ENCODE measurements at regions not wholly inside any gene's neighbourhood (a gene's known extent, or its start where the extent isn't known, plus 50 kb on each side); places are given as distances from the start of the nearest gene placed in this dataset.
"Not testable (repeated sequence)": the region's sequence is repeated elsewhere in the genome, so short reads cannot be mapped to it uniquely, and the experiment has no call there.

DNA sequence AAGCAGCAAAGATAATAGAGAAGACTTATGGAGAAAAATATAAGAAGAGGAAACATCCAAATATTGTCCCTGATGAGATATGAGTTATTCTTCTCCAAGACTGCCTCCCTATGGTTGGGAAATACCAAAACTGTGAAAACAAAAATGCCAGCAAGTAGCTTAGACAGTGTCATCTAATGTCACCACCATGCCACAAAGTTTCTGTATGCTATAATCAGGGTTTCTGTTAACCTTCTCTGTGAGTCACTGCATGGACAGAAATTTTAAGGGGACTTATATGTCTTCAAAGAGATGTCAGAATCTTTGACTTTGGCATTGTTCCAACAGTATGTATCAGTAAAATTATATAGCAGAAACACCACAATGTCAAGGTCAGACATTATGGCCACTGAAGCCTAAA lies 222.6 kb downstream of the KDM5D start:
- DNase-seq = no peak

DNA sequence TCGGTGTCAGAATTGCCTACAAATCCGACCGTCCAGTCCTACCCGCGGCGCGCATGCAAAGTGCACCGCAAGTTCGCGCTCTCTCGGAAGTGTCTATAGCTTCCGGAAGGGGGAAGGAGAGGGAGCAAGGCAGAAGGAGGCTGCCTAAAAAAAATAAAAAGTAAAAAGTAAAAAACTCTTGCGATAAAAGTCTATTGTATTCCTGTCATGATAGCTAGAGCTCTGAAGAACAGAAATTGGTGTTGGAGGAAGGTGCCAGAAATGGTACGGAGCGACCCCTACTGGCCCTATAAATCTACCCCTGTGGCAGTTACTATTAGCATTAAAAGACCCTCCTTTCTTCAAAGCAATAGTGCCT lies 241.5 kb downstream of the KDM5D start:
- DNase-seq = no peak

DNA sequence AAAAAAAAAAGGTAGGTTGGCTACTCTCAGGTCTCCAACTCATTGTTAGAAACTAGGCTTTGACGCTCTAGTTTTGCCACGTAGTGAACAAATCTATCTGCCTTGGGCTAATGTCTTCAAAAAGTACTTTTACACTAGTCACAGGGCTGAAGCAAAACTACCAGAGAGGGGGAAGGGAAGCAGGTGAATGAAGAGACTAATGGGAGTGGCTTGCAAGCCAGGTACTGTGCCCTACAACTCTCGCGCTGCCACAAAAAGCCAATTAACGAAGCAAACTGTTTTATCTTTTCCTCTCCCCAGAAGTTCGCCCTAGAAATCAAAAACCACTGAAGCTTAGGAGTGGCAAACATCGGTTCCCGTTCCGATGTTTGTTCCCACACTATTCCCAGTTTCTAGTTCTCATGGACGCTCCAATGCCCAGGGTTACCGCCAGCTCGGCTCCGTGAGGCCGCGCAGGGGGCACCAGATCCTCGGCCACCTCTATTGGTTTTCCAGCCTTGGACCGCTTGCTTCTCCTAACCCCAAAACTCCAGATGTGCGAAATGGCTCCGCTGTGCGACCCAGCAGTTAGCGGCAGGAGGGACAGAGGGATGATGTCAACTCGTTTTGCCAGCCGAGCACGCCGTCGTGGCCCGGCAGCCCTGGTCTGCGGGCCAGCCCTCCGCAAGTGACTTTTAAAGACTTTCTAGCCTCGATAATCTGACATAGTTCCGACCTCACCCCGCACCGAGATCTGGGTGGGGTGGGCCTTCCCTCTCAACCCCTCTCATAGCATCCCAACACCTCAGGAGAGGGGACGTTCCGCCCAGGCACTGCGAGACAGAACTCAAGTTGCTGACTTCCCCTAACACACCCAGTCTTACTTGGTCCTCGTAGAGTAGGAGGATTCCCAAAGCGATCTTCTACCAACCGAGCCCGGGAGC lies 242.1 kb downstream of the KDM5D start:
- peak; percentile 3 for DNase-seq

DNA sequence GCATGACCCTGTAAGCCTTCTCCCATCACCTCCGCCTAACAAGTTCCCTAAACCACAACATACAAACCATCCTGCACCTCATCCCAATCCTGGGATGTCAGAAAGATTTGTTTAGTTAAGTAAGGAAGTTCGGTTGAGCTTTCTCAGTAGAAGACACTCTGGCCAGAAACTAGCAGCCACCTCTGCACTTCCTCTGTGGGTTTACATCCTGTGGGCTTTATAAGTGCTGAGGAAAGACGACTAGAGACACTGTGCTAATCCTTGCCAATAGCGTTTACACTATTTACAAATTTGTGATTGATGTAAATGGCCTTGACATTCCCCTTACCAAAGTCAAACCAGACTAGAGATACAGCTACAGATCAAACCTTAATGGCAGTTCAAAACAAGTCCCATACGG lies 246.0 kb downstream of the KDM5D start:
- DNase-seq = no peak

DNA sequence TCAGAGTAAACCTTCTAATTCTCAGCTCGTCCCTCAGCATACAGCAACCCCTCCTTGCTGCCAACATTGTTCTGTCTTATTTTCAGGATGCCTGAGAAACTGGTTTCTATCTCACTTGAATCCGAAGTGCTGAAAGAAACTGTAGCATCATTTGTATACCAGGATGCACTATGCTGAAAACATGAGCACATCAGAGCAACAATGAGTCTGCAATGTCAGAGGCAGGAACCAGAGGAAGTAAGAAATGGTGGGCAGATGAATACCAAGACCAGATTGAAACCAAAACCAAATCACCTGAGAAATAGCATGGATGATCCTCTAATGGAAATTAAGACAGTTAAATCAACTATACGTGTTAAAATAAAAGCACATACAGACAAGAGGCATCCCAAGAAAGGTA lies 257.0 kb downstream of the KDM5D start:
- DNase-seq = no peak

DNA sequence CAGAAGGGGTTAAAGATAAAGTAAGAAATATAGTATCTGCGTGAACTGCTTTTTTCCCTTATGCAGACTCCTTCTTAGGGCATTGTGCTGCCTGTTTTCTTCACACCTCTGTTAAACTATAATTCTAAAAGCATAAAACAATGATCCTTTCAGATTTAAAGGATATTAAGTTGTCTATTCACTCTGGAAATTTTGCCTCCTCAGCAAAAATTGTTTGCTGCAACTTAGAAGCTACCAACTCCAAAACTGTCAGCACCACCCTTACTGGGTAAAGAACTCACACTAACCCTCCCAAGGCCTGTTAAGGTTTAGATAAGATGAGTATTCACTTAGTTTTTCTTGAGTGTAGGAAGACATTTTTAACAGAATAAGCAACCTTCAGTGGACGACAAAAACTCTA lies 259.5 kb downstream of the KDM5D start:
- no peak for DNase-seq

DNA sequence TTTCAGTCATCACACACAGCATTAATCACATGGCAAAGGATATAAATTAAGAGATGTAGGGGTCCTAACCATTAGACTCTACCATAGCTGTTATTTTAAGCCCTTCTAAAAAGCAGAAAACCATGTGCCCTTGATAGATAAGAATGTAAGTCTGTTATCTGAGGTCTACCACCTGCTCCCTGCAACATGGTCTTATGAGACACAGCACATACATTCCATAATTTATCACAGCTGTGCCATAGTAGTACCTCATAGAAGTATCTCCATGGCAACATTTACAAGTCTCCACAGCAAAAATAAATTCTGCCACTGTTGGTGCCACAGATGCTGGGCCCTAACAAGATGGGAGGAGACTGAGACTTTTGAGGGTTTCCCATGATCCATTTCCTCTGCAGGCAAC lies 265.4 kb downstream of the KDM5D start:
- DNase-seq = no peak

DNA sequence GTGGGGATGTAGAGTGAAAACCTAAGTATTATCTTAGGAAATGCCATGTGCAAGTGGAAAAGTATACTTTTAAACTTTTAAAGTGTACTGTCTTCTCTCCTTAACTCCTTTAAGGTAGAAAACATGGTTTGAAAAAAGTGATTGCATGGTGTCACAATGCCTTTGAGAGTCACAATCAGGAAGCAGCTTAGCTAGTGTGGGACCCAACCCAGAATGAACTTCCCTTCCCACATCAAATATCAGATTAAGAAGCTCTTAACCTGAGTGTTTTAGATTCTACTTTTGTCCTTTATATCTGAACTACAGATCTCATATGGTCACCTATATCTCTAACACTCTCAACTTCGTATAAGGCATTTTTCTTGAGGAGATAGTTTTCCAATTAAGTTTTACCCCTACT lies 266.6 kb downstream of the KDM5D start:
- no peak for DNase-seq

DNA sequence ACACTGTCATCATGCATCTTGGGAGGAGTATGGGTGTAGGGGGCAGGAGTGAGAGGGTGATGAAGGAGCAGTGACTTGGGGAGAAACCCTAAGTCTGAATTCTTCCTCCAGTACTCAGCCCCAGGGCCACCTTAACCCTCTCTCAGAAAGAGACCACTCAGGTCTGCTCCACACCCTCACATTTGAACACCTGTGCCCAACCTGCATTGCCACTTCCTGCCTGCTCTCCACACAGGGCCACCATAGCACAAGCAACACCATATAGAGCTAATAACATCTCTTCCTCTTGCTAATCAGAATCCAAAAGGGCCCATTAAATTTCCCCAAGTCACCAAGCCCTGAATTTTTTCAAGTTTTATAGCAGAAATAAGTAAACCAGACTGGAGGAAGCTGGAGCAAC lies 278.7 kb downstream of the KDM5D start:
- no peak for DNase-seq

DNA sequence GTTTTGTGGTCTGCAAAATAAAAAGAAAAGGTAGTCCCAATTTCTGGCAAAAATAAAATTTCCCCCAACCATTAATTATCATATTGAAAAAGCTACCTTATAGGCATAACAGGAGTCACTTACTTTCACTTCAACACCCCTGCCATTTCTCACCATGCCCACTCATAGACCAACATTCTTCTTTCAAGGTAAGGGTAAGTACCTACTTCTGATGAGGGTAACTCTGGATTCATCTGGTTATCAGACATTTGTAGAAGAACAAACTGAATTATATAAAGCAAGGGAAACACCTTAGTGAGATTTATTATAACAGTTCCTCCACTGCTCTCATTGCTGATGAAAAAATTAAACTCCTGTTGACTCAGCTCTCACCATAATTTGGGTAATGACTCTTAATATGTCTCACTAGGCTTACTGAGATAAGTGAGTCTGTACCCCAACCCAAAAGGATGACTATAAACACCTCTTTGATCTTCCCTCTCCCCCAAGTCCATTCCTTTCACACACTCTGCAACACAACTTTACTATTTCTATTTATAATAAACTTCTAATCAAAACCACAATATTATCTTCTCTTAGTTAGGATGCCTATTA lies 287.6 kb downstream of the KDM5D start:
- DNase-seq = no peak

DNA sequence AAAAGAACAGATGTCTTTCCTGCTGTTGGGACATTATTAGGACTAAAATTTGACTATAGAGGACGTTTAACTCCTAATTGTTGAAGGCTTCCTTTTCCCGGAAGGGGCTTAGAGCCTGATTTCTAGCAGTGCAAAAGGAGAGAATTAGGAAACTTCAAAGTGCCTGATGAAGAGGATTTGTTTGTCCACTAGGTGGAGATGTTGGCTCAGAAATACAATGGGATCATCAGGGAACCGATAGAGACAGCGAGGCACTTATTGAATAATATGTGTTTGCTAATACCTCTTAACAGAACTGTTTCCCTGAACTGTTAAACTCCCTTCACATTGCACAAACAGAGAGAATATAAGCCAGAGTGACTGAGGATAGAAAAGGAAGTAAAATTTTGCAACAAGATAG lies 311.5 kb downstream of the KDM5D start:
- DNase-seq = no peak

DNA sequence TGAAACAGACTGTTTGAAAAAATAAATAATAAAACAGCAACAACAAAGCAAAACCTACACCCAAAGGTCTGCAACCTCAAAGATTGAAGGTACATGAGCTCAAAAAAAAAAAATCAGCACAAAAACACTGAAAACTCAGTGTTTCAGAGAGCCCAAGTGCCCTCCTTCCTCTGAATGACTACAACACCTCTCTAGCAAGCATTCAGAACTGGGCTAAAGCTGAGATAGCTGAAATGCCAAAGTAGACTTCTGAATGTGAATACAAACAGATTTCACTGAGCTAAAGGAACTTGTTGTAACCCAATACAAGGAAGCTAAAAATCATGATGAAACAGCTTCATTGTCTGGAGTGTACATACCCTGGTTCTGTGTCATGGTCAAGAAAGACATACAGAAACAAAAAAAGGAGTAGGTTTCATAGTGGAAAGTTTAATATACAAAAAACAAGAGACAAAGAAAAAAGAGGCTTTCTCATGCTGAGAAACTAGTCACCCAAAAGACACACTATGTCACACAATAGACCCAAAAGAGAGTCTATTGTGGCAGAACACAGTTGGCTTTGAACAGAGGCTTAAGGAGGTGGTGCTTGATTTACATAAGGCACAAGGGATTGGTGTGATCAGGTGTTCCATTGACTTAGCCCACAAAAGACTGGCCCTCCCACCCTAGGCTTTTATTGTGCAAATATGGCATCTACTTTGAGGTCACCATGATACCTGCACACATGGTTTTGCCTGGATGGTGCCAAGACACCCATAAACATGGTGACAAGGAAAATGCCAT lies 316.6 kb downstream of the KDM5D start:
- DNase-seq = no peak

DNA sequence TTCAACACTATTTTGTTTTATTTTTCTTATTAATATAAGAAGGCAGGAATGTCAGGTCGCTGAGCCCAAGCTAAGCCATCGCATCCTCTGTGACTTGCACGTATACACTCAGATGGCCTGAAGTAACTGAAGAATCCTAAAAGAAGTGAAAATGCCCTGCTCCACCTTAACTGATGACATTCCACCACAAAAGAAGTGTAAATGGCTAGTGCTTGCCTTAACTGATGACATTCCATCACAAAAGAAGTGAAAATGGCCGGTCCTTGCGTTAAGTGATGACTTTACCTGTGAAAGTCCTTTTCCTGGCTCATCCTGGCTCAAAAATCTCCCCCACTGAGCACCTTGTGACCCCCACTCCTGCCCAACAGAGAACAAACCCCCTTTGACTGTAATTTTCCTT lies 317.3 kb downstream of the KDM5D start:
- DNase-seq = not testable (repeated sequence)

DNA sequence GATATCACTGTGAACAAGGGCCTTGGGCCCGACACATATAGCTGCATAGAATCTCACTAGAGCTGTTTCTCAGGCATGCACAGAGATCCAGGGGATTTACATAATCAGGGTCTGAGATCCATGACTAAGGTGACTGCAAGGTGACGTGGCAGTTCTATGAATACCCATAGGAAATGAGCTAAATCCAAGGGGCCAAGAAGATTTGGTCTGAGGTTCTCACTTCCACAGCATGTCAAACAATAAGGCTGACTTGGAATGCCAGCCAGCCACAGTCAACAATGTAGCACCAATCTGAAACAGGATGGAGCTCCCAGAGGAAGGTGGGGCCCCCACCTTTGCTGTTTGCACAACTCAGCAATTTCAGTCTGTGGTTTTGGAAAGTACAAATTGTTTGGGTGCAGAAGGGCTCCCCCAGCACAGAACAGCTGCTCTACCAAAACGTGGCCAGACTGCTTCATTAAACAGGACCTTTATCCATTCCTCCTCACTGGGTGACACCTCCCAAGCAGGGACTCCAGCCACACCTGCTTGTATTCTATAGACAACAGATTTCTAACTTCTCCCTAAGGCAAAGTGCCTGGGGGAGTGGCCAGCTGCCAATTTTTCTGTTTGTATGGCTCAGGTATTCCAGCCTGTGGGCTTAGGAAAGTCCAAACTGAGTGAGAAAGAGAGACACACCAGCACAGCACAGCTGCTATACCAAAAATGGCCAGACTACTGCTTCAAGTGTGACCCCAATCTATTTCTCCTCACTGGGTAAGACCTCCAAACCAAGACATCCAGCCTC lies 333.4 kb downstream of the KDM5D start:
- DNase-seq = no peak

DNA sequence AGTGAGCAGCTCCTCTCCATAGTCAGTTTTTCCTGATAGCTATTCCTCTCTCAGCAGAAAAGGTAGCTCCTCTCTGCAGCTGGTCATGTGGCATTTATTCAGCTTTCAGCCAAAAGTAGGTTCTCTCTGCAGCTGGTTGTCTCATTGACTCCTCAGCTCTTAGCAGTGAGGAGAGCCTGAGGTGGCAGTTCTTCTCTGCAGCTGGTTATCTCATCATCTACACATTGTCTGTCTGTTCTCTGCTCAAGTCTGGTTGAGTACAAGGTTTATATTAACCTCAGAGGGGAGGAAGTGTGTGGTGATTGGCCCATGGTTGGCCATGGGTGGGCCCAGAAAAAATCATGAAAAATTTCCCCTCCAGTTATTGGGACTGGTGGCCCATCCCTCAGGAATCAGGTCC lies 338.3 kb downstream of the KDM5D start:
- DNase-seq = no peak

DNA sequence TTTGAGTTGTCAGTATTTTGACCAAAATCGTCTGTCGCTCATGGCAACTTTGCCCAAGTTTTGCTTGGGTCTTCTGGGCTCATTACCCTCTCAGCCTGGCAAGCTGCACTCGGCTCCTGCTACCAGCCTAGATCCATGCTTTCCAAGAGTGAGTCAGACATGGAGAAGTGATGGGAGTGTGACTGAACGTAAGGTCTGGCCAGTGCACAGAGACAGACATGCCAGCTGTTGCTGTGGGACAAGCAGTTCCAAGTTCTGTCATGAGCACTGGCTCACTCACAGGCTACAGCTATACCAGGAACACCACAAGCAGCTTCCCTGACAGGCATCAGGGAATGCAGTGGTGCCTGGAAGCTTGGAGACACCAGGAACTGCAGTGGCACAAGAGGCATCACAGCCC lies 338.9 kb downstream of the KDM5D start:
- DNase-seq = no peak

DNA sequence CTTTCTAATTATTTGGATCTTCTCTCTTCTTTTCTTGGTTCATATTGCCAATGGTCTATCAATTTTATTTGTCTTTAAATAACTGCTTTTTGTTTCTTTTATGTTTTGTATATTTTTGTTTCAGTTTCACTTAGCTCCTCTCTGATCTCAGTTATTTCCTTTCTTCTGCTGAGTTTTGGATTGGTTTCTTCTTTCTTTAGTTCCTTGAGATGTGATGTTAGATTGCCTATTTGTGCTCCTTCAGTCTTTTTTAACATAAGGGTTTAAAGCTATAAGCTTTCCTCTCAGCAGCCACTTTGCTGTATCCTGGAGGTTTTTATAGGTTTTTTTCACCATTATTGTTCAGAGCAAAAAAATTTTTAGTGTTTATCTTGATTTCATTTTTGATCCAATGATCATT lies 351.6 kb downstream of the KDM5D start:
- DNase-seq = no peak

DNA sequence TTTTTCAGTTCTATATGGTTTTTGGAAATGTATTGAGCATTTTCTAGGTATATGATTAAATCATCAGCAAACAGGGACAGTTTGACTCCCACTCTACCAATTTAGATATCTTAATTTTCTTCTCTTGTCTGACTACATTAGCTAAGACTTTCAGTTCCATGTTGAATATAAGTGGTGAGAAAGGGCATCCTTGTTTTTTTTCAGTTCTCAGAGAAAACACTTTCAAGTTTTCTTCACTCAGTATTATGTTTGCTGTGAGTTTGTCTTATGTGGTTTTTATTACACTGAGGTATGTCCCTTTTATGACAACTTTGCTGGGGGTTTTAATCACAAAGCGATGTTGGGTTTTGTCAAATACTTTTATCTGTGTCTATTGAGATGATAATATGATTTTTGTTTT lies 352.6 kb downstream of the KDM5D start:
- no peak for DNase-seq

DNA sequence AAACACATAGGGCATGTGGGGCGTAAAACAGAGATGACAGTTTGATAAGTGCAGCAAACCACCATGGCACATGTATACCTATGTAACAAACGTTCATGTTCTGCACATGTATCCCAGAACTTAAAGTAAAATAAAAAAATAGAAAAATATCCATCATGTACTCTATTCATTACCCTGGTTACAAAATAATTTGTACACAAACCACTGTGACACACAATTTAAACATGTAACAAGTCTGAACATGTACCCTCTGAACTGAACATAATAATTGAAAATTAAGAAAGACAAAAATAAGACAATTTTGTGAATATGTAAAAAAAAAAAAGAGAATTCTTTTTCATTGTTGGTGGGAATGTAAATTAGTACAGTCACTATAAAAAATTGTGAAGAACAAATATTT lies 379.2 kb downstream of the KDM5D start:
- DNase-seq = no peak

DNA sequence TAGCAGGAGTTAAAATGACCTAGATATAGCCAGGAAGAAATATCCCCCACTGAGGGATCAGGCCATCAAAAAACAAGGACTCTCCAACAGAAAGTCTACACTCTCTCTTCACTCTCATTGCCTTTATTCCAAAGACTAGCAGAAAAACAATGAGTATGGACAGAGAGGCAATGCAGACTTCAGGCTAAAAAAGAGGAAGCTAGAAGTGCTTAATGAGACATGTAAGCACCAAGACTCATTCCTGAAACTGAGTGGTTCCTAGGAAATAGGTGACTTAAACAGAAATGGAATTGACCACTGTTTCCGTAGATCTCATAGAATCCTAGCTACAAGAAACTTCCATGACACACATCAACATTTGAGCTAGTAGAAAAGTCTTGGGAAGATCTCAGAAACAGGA lies 387.3 kb downstream of the KDM5D start:
- no peak for DNase-seq

DNA sequence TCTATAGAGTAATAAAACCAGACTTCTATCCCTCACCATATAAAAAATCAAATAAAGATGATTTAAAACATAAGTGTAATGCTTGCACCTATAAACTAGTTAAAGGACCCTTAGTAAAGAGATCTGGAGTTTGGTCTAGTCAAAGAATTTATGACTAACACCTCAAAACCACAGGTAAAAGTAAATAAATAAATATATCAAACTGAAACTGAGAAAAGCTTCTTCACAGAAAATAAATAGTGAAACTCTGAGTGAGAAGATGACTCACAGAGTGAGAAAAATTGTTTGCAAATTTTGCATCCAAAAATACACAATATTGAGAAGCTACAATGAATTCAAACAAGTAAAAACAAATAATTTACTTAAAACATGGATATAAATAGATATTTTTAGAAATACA lies 387.8 kb downstream of the KDM5D start:
- no peak for DNase-seq

DNA sequence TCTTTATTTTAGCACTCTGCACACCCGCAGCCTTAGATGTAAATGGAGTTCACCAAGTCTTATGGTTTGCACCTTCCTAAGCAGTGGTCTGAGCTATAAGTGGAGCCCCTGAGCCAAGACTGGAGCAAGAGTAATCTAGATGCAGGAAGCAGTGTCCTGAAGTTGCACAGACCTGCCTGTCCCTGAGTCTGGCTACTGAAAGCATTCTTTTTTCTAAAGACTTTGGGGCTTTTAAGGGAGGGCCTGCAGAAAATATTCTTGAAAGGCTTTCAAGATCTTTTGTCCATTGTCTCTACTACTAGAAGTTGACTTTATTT lies 389.7 kb downstream of the KDM5D start:
- DNase-seq = no peak

All from cortex of kidney (tissue), 1 donor.